Upper lobe of right lung (tissue), 1 donor: ENCODE measurements at regions not wholly inside any gene's neighbourhood (a gene's known extent, or its start where the extent isn't known, plus 50 kb on each side); places are given as distances from the start of the nearest gene placed in this dataset.

Experiments
- ATAC-seq: fragments of 200-7000 bp; cut with Tn5 transposase; one replicate; pipeline ENCODE4 v1.9.1; 2020; ENCODE audit warnings: mild to moderate bottlenecking, moderate library complexity
- DNase-seq: peaks from one replicate; pipeline ENCODE4 v3.0.0-alpha.2; 2020
- H3K27ac ChIP-seq: fragments of 200-600 bp; one replicate; pipeline ENCODE4 v1.8.0; 2022
- H3K27me3 ChIP-seq: fragments of 200-600 bp; one replicate; pipeline ENCODE4 v1.8.0; 2022; ENCODE audit warnings: mild to moderate bottlenecking
- H3K36me3 ChIP-seq: fragments of 200-600 bp; one replicate; pipeline ENCODE4 v1.8.0; 2022
- H3K4me1 ChIP-seq: fragments of 200-600 bp; one replicate; pipeline ENCODE4 v1.8.0; 2022
- H3K4me3 ChIP-seq: fragments of 200-600 bp; one replicate; pipeline ENCODE4 v1.8.0; 2022; ENCODE audit warnings: mild to moderate bottlenecking
- H3K9me3 ChIP-seq: fragments of 200-600 bp; one replicate; pipeline ENCODE4 v1.8.0; 2022
- CTCF ChIP-seq: fragments of 200-600 bp; IDR thresholded peaks from one replicate; pipeline ENCODE4 v1.8.0; 2022; ENCODE audit warnings: antibody characterized with exemption
- intact Hi-C: fragments of 100-400 bp; cut with DNase I; formaldehyde crosslinking; loops from one replicate; pipeline ENCODE4 v1.11.0; 2022
- donor health status: DM: no; HTN: yes; CAD: no; lungs with severe emphysema.

DNA sequence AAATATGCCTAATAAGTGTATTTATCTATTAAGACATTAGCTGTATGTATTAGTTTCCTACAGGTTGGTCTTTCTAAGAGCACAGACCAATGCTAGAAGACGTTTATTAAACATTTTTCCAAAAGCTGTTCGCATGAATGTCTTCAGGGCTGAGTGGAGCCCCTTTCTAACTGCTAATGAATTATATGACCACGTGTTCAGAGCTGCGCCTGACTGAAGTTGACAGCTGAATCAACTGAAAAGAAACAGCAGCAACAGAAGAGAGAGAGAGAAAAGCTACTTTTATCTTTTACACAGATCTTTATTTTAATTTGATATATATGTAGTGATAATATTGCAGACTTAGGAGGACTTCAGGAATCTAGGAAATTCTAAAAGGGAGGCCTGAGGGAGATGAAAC, 75.2 kb upstream of the ARID1B start:
- H3K27ac ChIP-seq: no peak overlapping the region
- DNase-seq (no peak), ATAC-seq (no peak)
- H3K4me1 ChIP-seq: no peaks in the 10 kb centered on the region
- H3K9me3 ChIP-seq: no peaks in the 10 kb centered on the region
- intact Hi-C loops: no loop called here
- no peaks in the 10 kb centered on the region for H3K36me3 ChIP-seq
- H3K4me3 ChIP-seq: no peak overlapping the region
- no peaks in the 10 kb centered on the region for H3K27me3 ChIP-seq
- TF ChIP-seq CTCF: no peak

DNA sequence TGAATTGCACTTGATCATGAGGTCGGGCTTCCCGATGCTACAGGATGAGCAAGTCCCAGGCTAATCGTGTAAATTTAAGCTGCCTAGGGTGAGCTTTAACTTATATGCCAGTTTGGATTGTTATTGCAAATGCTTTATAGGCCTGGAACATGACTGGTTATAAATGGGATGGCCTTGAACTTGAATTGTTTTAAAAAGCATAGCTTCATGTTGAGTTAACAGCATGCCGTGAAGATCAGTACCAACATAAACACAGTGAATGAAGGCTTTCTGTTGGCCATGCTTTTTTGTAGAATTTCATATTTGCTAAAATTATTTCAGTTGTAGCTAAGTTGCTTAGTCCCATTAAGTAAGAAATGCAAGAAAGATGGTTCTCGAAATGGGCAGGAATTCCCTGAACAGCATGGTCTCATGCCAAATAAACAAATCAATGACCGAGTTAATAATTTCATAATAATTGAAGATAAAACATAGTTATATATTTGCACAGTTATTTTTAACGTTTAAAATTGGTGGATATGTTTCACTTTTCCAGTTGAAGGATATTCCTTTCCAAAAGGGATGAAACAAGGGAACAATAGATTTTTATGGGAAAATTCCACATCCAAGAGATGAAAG, 76.6 kb upstream of the ARID1B start:
- no peaks in the 10 kb centered on the region for H3K4me1 ChIP-seq
- no peak for DNase-seq
- no peaks in the 10 kb centered on the region for H3K9me3 ChIP-seq
- H3K27me3 ChIP-seq: no peaks in the 10 kb centered on the region
- no peak overlapping the region for H3K4me3 ChIP-seq
- no peaks in the 10 kb centered on the region for H3K36me3 ChIP-seq
- ATAC-seq: no peak
- intact Hi-C loops: no loop called here
- no peak overlapping the region for H3K27ac ChIP-seq
- no peak for TF ChIP-seq CTCF

GRCh38 chr6:156699935-156700334, 77.2 kb upstream of the ARID1B start:
- ATAC-seq: no peak
- TF ChIP-seq CTCF: no peak
- no peak overlapping the region for H3K27ac ChIP-seq
- H3K36me3 ChIP-seq: no peaks in the 10 kb centered on the region
- intact Hi-C loops: no loop called here
- H3K4me1 ChIP-seq: no peaks in the 10 kb centered on the region
- H3K9me3 ChIP-seq: no peaks in the 10 kb centered on the region
- no peak for DNase-seq
- no peak overlapping the region for H3K4me3 ChIP-seq
- no peaks in the 10 kb centered on the region for H3K27me3 ChIP-seq

DNA sequence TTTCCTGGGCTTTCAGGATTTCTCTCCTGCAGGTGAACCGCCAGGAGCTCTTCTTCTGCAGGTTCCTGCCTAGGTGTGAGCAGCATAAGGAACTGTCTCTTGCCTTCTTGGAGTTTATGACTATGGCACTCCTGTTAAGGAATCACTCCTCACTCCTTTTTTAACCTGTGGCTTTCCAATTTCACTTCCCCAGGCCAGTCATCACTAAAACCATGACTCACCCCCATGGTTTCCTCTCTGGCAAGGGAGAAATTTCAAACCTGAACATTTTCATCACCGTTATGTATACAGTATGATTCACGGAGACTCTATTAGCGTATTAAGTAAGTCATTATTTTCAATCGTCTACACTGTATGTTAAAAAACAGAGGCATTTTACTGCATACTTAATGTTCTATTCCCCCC, 78.2 kb upstream of the ARID1B start:
- TF ChIP-seq CTCF: no peak
- intact Hi-C loops: no loop called here
- no peaks in the 10 kb centered on the region for H3K36me3 ChIP-seq
- H3K4me1 ChIP-seq: no peaks in the 10 kb centered on the region
- ATAC-seq (no peak), DNase-seq (no peak)
- H3K27ac ChIP-seq: no peak overlapping the region
- no peaks in the 10 kb centered on the region for H3K9me3 ChIP-seq
- H3K27me3 ChIP-seq: no peaks in the 10 kb centered on the region
- H3K4me3 ChIP-seq: no peak overlapping the region

DNA sequence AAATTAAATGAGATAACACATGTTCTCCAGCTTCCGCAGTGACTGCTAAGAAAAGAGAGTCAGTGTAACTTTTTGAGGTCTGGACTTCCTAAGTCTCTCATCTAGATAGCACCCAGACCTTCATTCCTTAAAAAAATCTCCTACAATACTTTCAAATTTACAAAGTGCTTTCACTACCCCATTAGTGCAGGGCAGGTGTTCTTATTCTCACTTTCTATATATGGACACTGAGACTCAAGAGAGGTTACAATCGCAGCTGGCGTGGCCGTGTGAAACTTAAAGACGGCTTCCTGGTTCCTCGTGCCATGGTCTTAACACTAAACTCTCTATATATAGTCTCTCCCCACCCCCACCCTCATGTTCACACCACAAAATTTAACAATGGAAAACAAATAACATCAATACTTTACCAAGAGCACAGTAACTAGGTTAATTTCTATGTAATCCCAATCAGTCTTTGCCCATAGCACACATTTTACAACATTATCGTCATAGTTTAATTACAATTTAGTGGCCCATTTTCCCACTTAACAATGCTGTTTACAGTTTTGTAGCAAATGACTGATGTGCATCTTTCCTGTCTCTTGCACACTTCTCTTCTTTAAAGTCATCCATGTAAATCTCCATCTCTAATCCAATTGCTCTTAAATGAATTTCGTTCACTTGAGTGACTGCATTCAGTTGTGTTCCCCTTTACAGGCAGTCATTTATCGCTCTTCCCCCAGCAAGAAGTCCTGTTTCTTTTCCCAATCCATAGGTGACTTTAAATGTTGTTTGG, 78.8 kb upstream of the ARID1B start:
- no peak for TF ChIP-seq CTCF
- no peaks in the 10 kb centered on the region for H3K27me3 ChIP-seq
- no peak overlapping the region for H3K4me3 ChIP-seq
- no peak for DNase-seq
- H3K36me3 ChIP-seq: no peaks in the 10 kb centered on the region
- H3K4me1 ChIP-seq: no peaks in the 10 kb centered on the region
- no peak for ATAC-seq
- H3K9me3 ChIP-seq: no peaks in the 10 kb centered on the region
- intact Hi-C loops: no loop called here
- no peak overlapping the region for H3K27ac ChIP-seq
